LHCN-M2 (cell line): ENCODE measurements at regions not wholly inside any gene's neighbourhood (a gene's known extent, or its start where the extent isn't known, plus 50 kb on each side); places are given as distances from the start of the nearest gene placed in this dataset.

Experiments used
- DNase-seq: peaks from one replicate; pipeline ENCODE4 v3.0.0-alpha.2; 2012; ENCODE audit warnings: low read depth

GRCh38 chr9:91066856-91067255, 265.2 kb downstream of the SYK start:
- no peak for DNase-seq

- DNase-seq = no peak
These were observed 265.8 kb downstream of the SYK start for GRCh38 chr9:91067306-91067860.

GRCh38 chr9:91071184-91071990, 269.8 kb downstream of the SYK start:
- DNase-seq = peak; percentile 84

GRCh38 chr9:91073049-91073810, 271.6 kb downstream of the SYK start:
- DNase-seq = no peak

GRCh38 chr9:91073811-91074771, 272.5 kb downstream of the SYK start:
- no peak for DNase-seq

- no peak for DNase-seq
These were observed 273.2 kb downstream of the SYK start for GRCh38 chr9:91074866-91075265.

- DNase-seq = no peak
These were observed 273.7 kb downstream of the SYK start for GRCh38 chr9:91075279-91075678.

GRCh38 chr9:91077624-91078368, 276.2 kb downstream of the SYK start:
- DNase-seq = no peak

GRCh38 chr9:91078369-91078695, 276.7 kb downstream of the SYK start:
- DNase-seq = no peak

GRCh38 chr9:91082731-91083130, 279.0 kb downstream of the AUH start:
- DNase-seq = no peak

GRCh38 chr9:91084896-91085516, 276.7 kb downstream of the AUH start:
- DNase-seq = no peak

GRCh38 chr9:91085517-91086291, 276.0 kb downstream of the AUH start:
- no peak for DNase-seq

- DNase-seq = no peak
These were observed 274.9 kb downstream of the AUH start for GRCh38 chr9:91086657-91087461.

GRCh38 chr9:91087462-91087759, 274.3 kb downstream of the AUH start:
- DNase-seq = no peak

- peak; percentile 66 for DNase-seq
These were observed 272.2 kb downstream of the AUH start for GRCh38 chr9:91089405-91090129.

- no peak for DNase-seq
These were observed 271.6 kb downstream of the AUH start for GRCh38 chr9:91090130-91090410.

- DNase-seq = no peak
These were observed 269.5 kb downstream of the AUH start for GRCh38 chr9:91092214-91092613.

- no peak for DNase-seq
These were observed 267.2 kb downstream of the AUH start for GRCh38 chr9:91094324-91095088.
